Fibroblast of pulmonary artery (primary cell): ENCODE measurements at regions not wholly inside any gene's neighbourhood (a gene's known extent, or its start where the extent isn't known, plus 50 kb on each side); places are given as distances from the start of the nearest gene placed in this dataset.

ENCODE experiments used
- DNase-seq: peaks from one replicate; pipeline ENCODE4 v3.0.0-alpha.2; 2010; ENCODE audit warnings: low read depth
- H3K4me3 ChIP-seq: replicated peaks from 2 replicates; pipeline ENCODE4 v1.5.1; 2011; ENCODE audit warnings: low read depth, mild to moderate bottlenecking, control low read depth, low read length, moderate library complexity
- TF ChIP-seq, protein P1 (sequence below): IDR thresholded peaks from 2 replicates; pipeline ENCODE4 v1.5.1; 2011; ENCODE audit warnings: mild to moderate bottlenecking, control low read depth, low read length, inconsistent platforms; ENCODE audit errors: missing control alignments

DNA sequence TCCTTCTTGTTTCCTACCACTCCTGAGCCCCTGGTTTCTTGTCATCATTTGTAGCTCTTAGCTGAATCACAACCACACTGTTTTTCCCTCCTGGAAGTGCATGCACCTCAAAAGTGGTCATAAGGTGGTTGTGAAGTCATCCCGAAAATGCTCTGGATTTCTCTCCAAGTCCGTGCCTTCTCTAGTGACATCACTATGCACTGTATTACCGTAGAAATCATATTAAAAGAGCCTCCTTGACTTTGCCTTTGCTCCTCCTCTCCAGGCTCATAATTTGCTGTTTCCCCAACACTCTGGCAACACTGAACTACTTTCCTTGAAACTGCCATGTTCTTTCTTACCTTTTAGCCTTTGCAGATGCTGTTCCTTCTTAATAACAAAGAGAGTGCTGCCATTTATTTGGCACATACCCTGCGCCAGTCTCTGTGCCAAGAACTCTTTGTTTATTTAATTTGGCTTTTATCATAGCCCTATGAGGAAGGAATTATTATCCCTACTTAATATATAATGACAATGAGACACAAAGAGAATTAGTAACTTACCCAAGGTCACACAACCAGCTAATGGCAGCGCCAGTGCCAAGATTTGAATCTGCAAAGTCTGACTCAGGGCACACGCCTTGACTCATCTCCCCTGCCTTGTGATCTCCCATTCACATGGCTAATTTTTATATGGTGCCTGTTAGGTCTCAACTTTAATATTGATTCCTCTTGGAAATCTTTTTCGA lies 115.4 kb downstream of the KIF4B start:
- no peak for DNase-seq
- H3K4me3 ChIP-seq: no peak overlapping the region
- TF ChIP-seq, protein P1, sequence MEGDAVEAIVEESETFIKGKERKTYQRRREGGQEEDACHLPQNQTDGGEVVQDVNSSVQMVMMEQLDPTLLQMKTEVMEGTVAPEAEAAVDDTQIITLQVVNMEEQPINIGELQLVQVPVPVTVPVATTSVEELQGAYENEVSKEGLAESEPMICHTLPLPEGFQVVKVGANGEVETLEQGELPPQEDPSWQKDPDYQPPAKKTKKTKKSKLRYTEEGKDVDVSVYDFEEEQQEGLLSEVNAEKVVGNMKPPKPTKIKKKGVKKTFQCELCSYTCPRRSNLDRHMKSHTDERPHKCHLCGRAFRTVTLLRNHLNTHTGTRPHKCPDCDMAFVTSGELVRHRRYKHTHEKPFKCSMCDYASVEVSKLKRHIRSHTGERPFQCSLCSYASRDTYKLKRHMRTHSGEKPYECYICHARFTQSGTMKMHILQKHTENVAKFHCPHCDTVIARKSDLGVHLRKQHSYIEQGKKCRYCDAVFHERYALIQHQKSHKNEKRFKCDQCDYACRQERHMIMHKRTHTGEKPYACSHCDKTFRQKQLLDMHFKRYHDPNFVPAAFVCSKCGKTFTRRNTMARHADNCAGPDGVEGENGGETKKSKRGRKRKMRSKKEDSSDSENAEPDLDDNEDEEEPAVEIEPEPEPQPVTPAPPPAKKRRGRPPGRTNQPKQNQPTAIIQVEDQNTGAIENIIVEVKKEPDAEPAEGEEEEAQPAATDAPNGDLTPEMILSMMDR: no peak

DNA sequence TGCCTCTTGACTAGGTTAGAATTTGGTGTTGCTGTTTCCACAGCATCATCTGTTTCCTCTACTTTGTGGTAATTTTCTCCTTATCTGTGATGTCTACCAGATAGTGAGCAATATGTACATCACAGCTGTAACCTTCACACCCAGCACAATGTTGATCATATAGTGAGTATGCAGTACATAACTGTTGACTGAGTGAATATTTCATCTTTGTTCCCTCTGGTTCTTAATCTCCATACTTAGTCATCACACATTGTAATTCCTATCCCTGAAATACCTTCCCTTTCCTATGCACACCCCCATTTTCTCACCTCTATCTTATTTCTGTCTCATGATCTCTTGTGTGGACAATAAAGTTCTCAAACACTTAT lies 115.9 kb downstream of the KIF4B start:
- no peak for DNase-seq
- TF ChIP-seq, protein P1: no peak
- no peak overlapping the region for H3K4me3 ChIP-seq

- DNase-seq: no peak
- TF ChIP-seq, protein P1: no peak
- no peak overlapping the region for H3K4me3 ChIP-seq
These were observed 120.6 kb downstream of the KIF4B start for GRCh38 chr5:155134130-155134529.

- no peak for DNase-seq
- TF ChIP-seq, protein P1: no peak
- no peak overlapping the region for H3K4me3 ChIP-seq
These were observed 122.8 kb downstream of the KIF4B start for GRCh38 chr5:155136216-155136850.

- no peak for DNase-seq
- TF ChIP-seq, protein P1: no peak
- H3K4me3 ChIP-seq: no peak overlapping the region
These were observed 124.1 kb downstream of the KIF4B start for GRCh38 chr5:155137683-155138082.

DNA sequence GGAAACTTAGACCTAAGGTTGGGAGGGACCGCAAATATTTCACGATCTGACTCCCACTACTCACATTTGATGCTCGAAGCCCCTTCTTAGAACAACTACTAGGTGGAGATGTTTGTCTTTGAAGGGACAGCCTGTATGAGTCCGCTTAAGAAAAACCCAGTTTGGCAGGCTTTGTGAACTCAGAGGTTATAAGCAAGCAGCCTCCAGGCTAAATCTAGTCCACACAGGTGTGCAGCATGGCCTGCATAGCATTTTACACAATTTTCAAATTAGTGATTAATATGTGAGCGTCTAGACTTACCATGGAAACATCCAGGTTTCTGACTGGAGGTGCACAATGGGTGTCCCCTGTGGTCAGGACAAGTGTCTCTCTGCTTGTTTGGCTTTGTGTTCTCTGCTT lies 127.1 kb downstream of the KIF4B start:
- TF ChIP-seq, protein P1: no peak
- DNase-seq: no peak
- H3K4me3 ChIP-seq: no peak overlapping the region

GRCh38 chr5:155144956-155145355 lies 131.4 kb downstream of the KIF4B start:
- TF ChIP-seq, protein P1: no peak
- no peak for DNase-seq
- H3K4me3 ChIP-seq: no peak overlapping the region
